Lower lobe of right lung (tissue), 2 donors: ENCODE measurements at regions not wholly inside any gene's neighbourhood (a gene's known extent, or its start where the extent isn't known, plus 50 kb on each side); places are given as distances from the start of the nearest gene placed in this dataset.
A peak's percentile ranks its signal among the peaks of the same experiment; 100 is the strongest.

Source experiments
- ATAC-seq, 2 donors: fragments of 200-7000 bp; cut with Tn5 transposase; one replicate each; pipeline ENCODE4 v1.9.1; 2020 to 2022; ENCODE audit warnings: mild to moderate bottlenecking in 2 of 2, moderate library complexity in 2 of 2
- DNase-seq: peaks from one replicate; pipeline ENCODE4 v3.0.0-alpha.2; 2020
- H3K27ac ChIP-seq: fragments of 200-600 bp; one replicate; pipeline ENCODE4 v1.8.0; 2022
- H3K27me3 ChIP-seq: fragments of 200-600 bp; one replicate; pipeline ENCODE4 v1.8.0; 2022; ENCODE audit warnings: low read depth
- H3K36me3 ChIP-seq: fragments of 200-600 bp; one replicate; pipeline ENCODE4 v1.8.0; 2022; ENCODE audit warnings: mild to moderate bottlenecking
- H3K4me1 ChIP-seq: fragments of 200-600 bp; one replicate; pipeline ENCODE4 v1.8.0; 2022
- H3K4me3 ChIP-seq: fragments of 200-600 bp; one replicate; pipeline ENCODE4 v1.8.0; 2022; ENCODE audit warnings: mild to moderate bottlenecking
- H3K9me3 ChIP-seq: fragments of 200-600 bp; one replicate; pipeline ENCODE4 v1.8.0; 2022
- intact Hi-C: fragments of 100-400 bp; cut with DNase I; formaldehyde crosslinking; loops from one replicate; pipeline ENCODE4 v1.11.0; 2022
- TF ChIP-seq, protein P1 (sequence below): fragments of 200-600 bp; IDR thresholded peaks from one replicate; pipeline ENCODE4 v1.8.0; 2022; ENCODE audit warnings: antibody characterized with exemption, mild to moderate bottlenecking
- donor health status: DM: no; HTN: yes; CAD: no; lungs with severe emphysema.

GRCh38 chr2:182646763-182647498, 69.1 kb upstream of the DNAJC10 start:
- DNase-seq (no peak), ATAC-seq (no peak)
- TF ChIP-seq, protein P1, sequence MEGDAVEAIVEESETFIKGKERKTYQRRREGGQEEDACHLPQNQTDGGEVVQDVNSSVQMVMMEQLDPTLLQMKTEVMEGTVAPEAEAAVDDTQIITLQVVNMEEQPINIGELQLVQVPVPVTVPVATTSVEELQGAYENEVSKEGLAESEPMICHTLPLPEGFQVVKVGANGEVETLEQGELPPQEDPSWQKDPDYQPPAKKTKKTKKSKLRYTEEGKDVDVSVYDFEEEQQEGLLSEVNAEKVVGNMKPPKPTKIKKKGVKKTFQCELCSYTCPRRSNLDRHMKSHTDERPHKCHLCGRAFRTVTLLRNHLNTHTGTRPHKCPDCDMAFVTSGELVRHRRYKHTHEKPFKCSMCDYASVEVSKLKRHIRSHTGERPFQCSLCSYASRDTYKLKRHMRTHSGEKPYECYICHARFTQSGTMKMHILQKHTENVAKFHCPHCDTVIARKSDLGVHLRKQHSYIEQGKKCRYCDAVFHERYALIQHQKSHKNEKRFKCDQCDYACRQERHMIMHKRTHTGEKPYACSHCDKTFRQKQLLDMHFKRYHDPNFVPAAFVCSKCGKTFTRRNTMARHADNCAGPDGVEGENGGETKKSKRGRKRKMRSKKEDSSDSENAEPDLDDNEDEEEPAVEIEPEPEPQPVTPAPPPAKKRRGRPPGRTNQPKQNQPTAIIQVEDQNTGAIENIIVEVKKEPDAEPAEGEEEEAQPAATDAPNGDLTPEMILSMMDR = no peak
- Histone ChIP-seq H3K4me1 (no peaks in the 10 kb centered on the region), H3K27me3 (no peaks in the 10 kb centered on the region), H3K9me3 (no peaks in the 10 kb centered on the region), H3K36me3 (no peaks in the 10 kb centered on the region), H3K4me3 (no peak overlapping the region), H3K27ac (no peak overlapping the region)
- intact Hi-C loops = no loop called here

GRCh38 chr2:182647499-182647787, 68.6 kb upstream of the DNAJC10 start:
- DNase-seq (no peak), ATAC-seq (no peak)
- TF ChIP-seq, protein P1 = no peak
- H3K4me3 ChIP-seq = no peak overlapping the region
- H3K27ac ChIP-seq = no peak overlapping the region
- intact Hi-C loops = no loop called here
- H3K4me1 ChIP-seq = no peaks in the 10 kb centered on the region
- H3K27me3 ChIP-seq = no peaks in the 10 kb centered on the region
- H3K9me3 ChIP-seq = no peaks in the 10 kb centered on the region
- H3K36me3 ChIP-seq = no peaks in the 10 kb centered on the region

GRCh38 chr2:182649316-182649715, 66.7 kb upstream of the DNAJC10 start:
- intact Hi-C loops = no loop called here
- Histone ChIP-seq H3K36me3 (no peaks in the 10 kb centered on the region), H3K27ac (no peak overlapping the region), H3K9me3 (no peaks in the 10 kb centered on the region), H3K27me3 (no peaks in the 10 kb centered on the region), H3K4me3 (no peak overlapping the region), H3K4me1 (no peaks in the 10 kb centered on the region)
- no peak for ATAC-seq
- TF ChIP-seq, protein P1 = no peak
- no peak for DNase-seq

DNA sequence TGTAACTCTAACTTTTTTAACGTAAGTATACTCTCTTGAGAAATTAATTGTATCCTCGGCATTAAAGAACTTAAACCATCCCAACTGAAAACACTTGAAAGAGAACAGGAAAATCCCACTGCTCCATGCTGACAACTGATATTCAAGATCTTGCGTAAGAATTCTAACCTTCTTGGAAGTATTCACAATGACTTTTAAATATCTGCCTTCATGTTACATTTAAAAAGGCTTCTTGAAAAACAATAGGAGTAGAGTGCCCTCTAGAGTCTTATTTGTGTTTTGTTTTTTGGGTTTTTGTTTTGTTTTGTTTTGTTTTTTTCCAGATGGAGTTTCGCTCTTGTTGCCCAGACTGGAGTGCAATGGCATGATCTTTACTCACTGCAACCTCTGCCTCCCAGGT, 65.4 kb upstream of the DNAJC10 start:
- Histone ChIP-seq H3K27me3 (no peaks in the 10 kb centered on the region), H3K4me1 (no peaks in the 10 kb centered on the region), H3K27ac (no peak overlapping the region), H3K9me3 (no peaks in the 10 kb centered on the region), H3K4me3 (no peak overlapping the region), H3K36me3 (no peaks in the 10 kb centered on the region)
- TF ChIP-seq, protein P1 = peak; percentile 50
- intact Hi-C loops = loop anchor here (5.0 kb wide), 1 partner anchor 463 kb away; no protein-coding TSS in a partner anchor
- DNase-seq = no peak
- ATAC-seq = peak; percentile 37 to 41

- H3K36me3 ChIP-seq = no peaks in the 10 kb centered on the region
- DNase-seq = no peak
- intact Hi-C loops = loop anchor here (5.0 kb wide), 1 partner anchor 465 kb away; no protein-coding TSS in a partner anchor
Measured at GRCh38 chr2:182652326-182652725, 63.7 kb upstream of the DNAJC10 start.

More at GRCh38 chr2:182652326-182652725, 63.7 kb upstream of the DNAJC10 start:
- Histone ChIP-seq H3K27ac (no peak overlapping the region), H3K4me3 (no peak overlapping the region), H3K27me3 (no peaks in the 10 kb centered on the region), H3K9me3 (no peaks in the 10 kb centered on the region), H3K4me1 (no peaks in the 10 kb centered on the region)
- ATAC-seq = no peak
- TF ChIP-seq, protein P1 = no peak
